HCT116 (cell line): ENCODE measurements at regions not wholly inside any gene's neighbourhood (a gene's known extent, or its start where the extent isn't known, plus 50 kb on each side); places are given as distances from the start of the nearest gene placed in this dataset.

Source experiments
- ATAC-seq: fragments of 200-7000 bp; cut with Tn5 transposase; 2 replicates; pipeline ENCODE4 v1.9.1; 2020; ENCODE audit warnings: mild to moderate bottlenecking, moderate library complexity
- BruUV-seq: library from RNA; stranded (reverse); fragments of 400-500 nt; replicated peaks from 2 replicates; lab custom pipeline; 2021; lab: Mats Ljungman, UMichigan
- CTCF ChIA-PET: fragments of 300-600 bp; sonication (Branson Sonifier 250); formaldehyde crosslinking; loops from one replicate; lab custom pipeline; 2021; ENCODE audit warnings: antibody characterized with exemption; lab: Charles Lee
- POLR2A ChIA-PET: fragments of 300-600, 350-600 bp; sonication (Branson Sonifier 250); formaldehyde crosslinking; loops from one replicate; lab custom pipeline; 2021; ENCODE audit warnings: antibody characterized with exemption; lab: Charles Lee
- RAD21 ChIA-PET, 2 experiments: fragments of 300-600 bp; sonication (Branson Sonifier 250); formaldehyde crosslinking; loops; one replicate each; lab custom pipeline; 2023; ENCODE audit warnings: low total read pairs in 2 of 2; ENCODE audit not compliant: uncharacterized antibody in 2 of 2, unreplicated experiment in 2 of 2, low non-redundant PET in 1 of 2; lab: Charles Lee
- DNase-seq: peaks from one replicate; pipeline ENCODE4 v3.0.0-alpha.2; 2010; ENCODE audit warnings: low read depth, low spot score
- H2AFZ ChIP-seq: fragments of 200-600 bp; shearing (Covaris generic), sonication (generic); 2 replicates; pipeline ENCODE4 v1.6.1; 2017; ENCODE audit warnings: low read depth, mixed run types, mixed read lengths, antibody characterized with exemption, low read length; ENCODE audit not compliant: poor library complexity, severe bottlenecking
- H3K27ac ChIP-seq: 2 replicates; pipeline ENCODE4 v1.5.1; 2012; ENCODE audit warnings: low read depth, low read length
- H3K27me3 ChIP-seq: fragments of 200-600 bp; sonication (generic); 2 replicates; pipeline ENCODE4 v1.6.1; 2016; ENCODE audit warnings: mixed run types, low read length, mixed read lengths; ENCODE audit not compliant: insufficient read depth
- H3K36me3 ChIP-seq, 2 experiments: fragments of 200-500 bp in 1 of 2; fragments of 200-600 bp in 1 of 2; sonication (Bioruptor generic) in 1 of 2; sonication (generic) in 1 of 2; 2 replicates each; pipeline versions ENCODE4 v1.5.1 to v1.6.1; 2014 to 2016; ENCODE audit warnings: low read length in 2 of 2, inconsistent platforms in 1 of 2, mixed read lengths in 1 of 2, mixed run types in 1 of 2; ENCODE audit not compliant: insufficient read depth in 2 of 2, control insufficient read depth in 1 of 2
- H3K4me1 ChIP-seq, 2 experiments: fragments of 200-600 bp in 1 of 2; sonication (generic) in 1 of 2; 2 replicates each; pipeline versions ENCODE4 v1.5.1 to v1.6.1; 2012 to 2017; ENCODE audit warnings: low read length in 2 of 2, inconsistent platforms in 1 of 2, mild to moderate bottlenecking in 1 of 2, mixed read lengths in 1 of 2, mixed run types in 1 of 2, moderate library complexity in 1 of 2; ENCODE audit not compliant: insufficient read depth in 2 of 2, control insufficient read depth in 1 of 2
- H3K4me2 ChIP-seq: fragments of 200-600 bp; sonication (generic); 2 replicates; pipeline ENCODE4 v1.6.1; 2017; ENCODE audit warnings: mixed run types, low read length, mixed read lengths
- H3K4me3 ChIP-seq, 2 experiments: fragments of 200-600 bp in 1 of 2; sonication (generic) in 1 of 2; replicated peaks in 1 of 2; 2 replicates each; pipeline ENCODE4 v1.5.1; 2011 to 2016; ENCODE audit warnings: low read length in 2 of 2, control low read depth in 1 of 2, low read depth in 1 of 2, mild to moderate bottlenecking in 1 of 2, mixed read lengths in 1 of 2, mixed run types in 1 of 2
- H3K79me2 ChIP-seq: fragments of 200-600 bp; sonication (generic); 2 replicates; pipeline ENCODE4 v1.6.1; 2017; ENCODE audit warnings: mild to moderate bottlenecking, mixed run types, low read length, moderate library complexity, mixed read lengths; ENCODE audit not compliant: insufficient read depth
- H3K9ac ChIP-seq: fragments of 200-600 bp; sonication (generic); 2 replicates; pipeline ENCODE4 v1.6.1; 2016; ENCODE audit warnings: low read length, mixed read lengths
- H3K9me2 ChIP-seq: fragments of 200-600 bp; sonication (generic), shearing (Covaris generic); 2 replicates; pipeline ENCODE4 v1.6.1; 2017; ENCODE audit warnings: mixed run types, mild to moderate bottlenecking, moderate library complexity; ENCODE audit not compliant: insufficient read depth
- H3K9me3 ChIP-seq, 2 experiments: fragments of 200-500 bp in 1 of 2; fragments of 200-600 bp in 1 of 2; sonication (Bioruptor generic) in 1 of 2; sonication (generic) in 1 of 2; 2 replicates each; pipeline ENCODE4 v1.6.1; 2014 to 2017; ENCODE audit warnings: low read length in 2 of 2, mixed read lengths in 2 of 2, inconsistent platforms in 1 of 2, low read depth in 1 of 2, mild to moderate bottlenecking in 1 of 2, mixed run types in 1 of 2, moderate library complexity in 1 of 2; ENCODE audit not compliant: control insufficient read depth in 1 of 2, insufficient read depth in 1 of 2
- H4K20me1 ChIP-seq: fragments of 200-600 bp; sonication (generic), shearing (Covaris generic); 2 replicates; pipeline ENCODE4 v1.6.1; 2017; ENCODE audit warnings: mixed run types, mild to moderate bottlenecking, moderate library complexity; ENCODE audit not compliant: insufficient read depth
- EZH2 ChIP-seq: fragments of 200-600 bp; sonication (generic); IDR thresholded peaks from 2 replicates; pipeline ENCODE4 v1.6.1; 2017; ENCODE audit warnings: antibody characterized with exemption, mixed run types
- FOSL1 ChIP-seq: IDR thresholded peaks from 2 replicates; pipeline ENCODE4 v1.6.1; 2012; ENCODE audit warnings: low read depth
- JUND ChIP-seq: IDR thresholded peaks from 2 replicates; pipeline ENCODE4 v1.6.1; 2012
- REST ChIP-seq: IDR thresholded peaks from 2 replicates; pipeline ENCODE4 v1.6.1; 2012; ENCODE audit warnings: low read depth
- ZFX ChIP-seq: fragments of 450-650 bp; IDR thresholded peaks from 2 replicates; pipeline ENCODE4 v1.6.1; 2017
- intact Hi-C: fragments of 100-400 bp; cut with micrococcal nuclease; formaldehyde crosslinking; loops from 2 replicates; pipeline ENCODE4 v1.10.0; 2022

GRCh38 chr12:77202457-77203060 is 137.2 kb upstream of the E2F7 start:
- ATAC-seq (no peak), DNase-seq (no peak)
- H2AFZ ChIP-seq, result no peak overlapping the region
- POLR2A ChIA-PET, result no interaction called here
- no peaks in the 10 kb centered on the region for H3K79me2 ChIP-seq
- no peaks in the 10 kb centered on the region for H3K36me3 ChIP-seq
- CTCF ChIA-PET, result no interaction called here
- RAD21 ChIA-PET, result no interaction called here
- TF ChIP-seq JUND (no peak), EZH2 (no peak), REST (no peak), ZFX (no peak)
- H3K27ac ChIP-seq, result no peak overlapping the region
- intact Hi-C loops, result no loop called here
- no peaks in the 10 kb centered on the region for H3K27me3 ChIP-seq
- BruUV-seq, result no TSS peak
- no peaks in the 10 kb centered on the region for H3K9me2 ChIP-seq
- no peaks in the 10 kb centered on the region for H4K20me1 ChIP-seq
- H3K9ac ChIP-seq, result no peak overlapping the region
- no peak overlapping the region for H3K4me2 ChIP-seq
- no peak overlapping the region for H3K4me3 ChIP-seq
- H3K4me1 ChIP-seq, result no peaks in the 10 kb centered on the region
- no peaks in the 10 kb centered on the region for H3K9me3 ChIP-seq

- Histone ChIP-seq H3K4me1 (no peaks in the 10 kb centered on the region), H3K36me3 (no peaks in the 10 kb centered on the region), H2AFZ (no peak overlapping the region), H3K9ac (no peak overlapping the region), H3K9me2 (no peaks in the 10 kb centered on the region), H3K27me3 (no peaks in the 10 kb centered on the region), H3K4me3 (no peak overlapping the region), H3K9me3 (no peaks in the 10 kb centered on the region), H3K79me2 (no peaks in the 10 kb centered on the region), H3K27ac (no peak overlapping the region), H3K4me2 (no peak overlapping the region), H4K20me1 (no peaks in the 10 kb centered on the region)
- intact Hi-C loops, result no loop called here
- ChIA-PET CTCF (no interaction called here), RAD21 (no interaction called here), POLR2A (no interaction called here)
- no TSS peak for BruUV-seq
- ATAC-seq, result no peak
- TF ChIP-seq FOSL1, result no peak
- no peak for DNase-seq
Measured at GRCh38 chr12:77189901-77190416, 124.6 kb upstream of the E2F7 start.
